ENCODE measurements at regions not wholly inside any gene's neighbourhood (a gene's known extent, or its start where the extent isn't known, plus 50 kb on each side); places are given as distances from the start of the nearest gene placed in this dataset.
"Not testable (repeated sequence)": the region's sequence is repeated elsewhere in the genome, so short reads cannot be mapped to it uniquely, and the experiment has no call there.

DNA sequence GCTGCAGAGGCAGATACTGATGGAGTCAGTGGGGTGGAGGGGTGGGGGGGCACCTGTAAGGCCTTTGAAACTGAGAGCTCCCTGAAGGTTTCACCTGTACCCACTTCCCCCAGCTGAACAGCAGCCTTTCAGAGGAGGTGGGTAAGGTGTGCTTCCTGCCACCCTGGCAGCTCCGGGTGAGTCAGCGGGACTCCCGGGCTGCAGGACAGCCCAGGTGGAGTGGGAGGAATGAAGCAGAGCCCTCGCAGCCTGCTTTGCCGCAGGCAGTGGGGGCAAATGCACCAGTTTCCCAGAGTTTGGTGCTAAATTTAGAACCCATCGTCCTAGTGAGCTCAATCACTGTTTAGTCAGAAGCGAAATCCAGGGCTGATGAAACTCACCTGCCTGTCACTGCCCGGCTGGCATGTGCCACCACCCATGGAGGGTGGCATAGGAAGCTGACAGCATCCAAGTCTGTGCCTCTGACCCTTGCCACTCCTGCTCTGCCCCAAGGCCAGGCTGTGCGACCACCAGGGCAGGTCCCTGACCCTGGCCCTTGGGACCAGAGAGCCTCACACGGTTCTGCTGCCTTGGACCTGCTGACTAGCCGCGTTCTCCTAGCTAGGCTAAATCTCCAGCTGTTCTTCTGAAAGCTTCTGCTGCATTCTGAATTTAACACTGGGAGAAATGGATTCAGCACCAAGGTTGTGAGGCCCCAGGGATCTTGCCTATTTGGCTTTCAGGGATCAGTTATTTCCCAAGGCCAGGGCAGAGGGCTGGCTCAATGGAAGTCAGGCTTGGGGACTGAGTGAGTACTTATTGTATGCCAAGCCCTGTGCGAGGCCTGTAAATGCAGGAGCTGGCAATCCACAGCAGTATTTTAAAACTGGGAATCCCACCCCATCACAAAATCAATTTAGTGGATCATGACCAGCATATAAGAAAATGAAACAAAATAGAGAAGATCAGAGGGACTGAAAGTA, 67.3 kb upstream of the RASGRF1 start:
- no peak for DNase-seq (ENCODE audit: low spot score)

DNA sequence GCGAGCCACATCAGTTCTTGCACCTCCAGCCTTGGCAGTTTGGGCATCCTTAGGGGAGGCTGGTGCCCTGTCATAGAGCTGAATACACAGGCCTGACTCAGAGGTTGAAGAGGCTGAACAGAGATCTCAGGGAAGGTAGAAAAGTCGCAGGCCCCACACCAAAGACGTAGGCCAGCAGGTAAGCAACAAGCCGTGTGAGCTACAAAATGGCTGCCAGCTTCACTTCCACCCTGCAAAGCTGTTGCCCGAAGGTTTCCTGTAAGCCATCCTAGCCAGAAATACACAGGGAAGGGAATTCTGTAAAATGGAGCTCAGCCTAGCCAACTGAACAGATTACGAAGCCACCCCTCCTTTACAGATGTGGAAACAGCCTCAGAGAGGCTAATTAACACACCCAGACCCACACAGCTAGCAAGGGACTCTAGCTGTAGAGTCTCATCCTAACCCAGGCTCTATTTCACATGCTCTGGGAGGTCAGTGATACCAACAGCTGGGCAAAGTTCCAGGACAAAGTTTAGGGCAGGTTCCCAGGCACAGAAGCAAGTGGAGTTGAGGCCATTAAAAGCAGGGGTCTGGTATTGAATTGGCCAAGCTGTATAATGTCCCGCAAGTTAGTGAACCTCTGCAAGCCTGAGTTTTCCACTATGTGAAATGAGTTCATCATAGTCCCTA, 66.3 kb upstream of the RASGRF1 start:
- no peak for DNase-seq (ENCODE audit: low spot score)

DNA sequence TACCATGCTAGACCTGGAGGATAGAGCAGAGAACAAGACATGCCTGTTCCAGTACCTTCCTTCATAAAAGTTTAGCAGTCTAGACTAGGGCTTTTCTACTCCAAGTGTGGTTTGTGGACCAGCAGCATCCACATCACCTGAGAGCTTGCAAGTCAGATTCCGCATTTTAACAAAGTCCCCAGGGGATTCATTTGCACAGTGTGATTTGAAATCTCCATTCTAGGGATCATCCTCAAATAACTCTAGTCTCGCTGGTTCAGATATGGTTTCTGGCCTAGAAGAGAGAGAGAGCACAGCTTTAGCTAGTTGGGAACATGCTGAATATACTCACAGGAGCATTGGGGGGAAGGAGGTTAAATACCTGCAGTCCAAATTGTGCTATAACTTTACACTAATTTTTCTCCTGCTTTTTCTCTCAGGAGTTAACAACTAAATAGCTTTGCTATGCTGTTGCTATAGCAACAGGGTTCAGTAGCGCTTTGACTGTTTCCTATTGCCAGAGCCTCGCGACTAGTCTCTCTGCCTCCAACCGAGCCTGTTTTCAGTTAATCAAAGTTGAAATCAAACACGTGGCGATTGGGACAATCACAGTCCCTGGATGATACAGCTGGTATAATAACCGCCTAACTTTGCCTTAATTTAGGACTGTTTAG, 64.0 kb upstream of the RASGRF1 start:
- DNase-seq (ENCODE audit: low spot score) = peak; percentile 28

DNA sequence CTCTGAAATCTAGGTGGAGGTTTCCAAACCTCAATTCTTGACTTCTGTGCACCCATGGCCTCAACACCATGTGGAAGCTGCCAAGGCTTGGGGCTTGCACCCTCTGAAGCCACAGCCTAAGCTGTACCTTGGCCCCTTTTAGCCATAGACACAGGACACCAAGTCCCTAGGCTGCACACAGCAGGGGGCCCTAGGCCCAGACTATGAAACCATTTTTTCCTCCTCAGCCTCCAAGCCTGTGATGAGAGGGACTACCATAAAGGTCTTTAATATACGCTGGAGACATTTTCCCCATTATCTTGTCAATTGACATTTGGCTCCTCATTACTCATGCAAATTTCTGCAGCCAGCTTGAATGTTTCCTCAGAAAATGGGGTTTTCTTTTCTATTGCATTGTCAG, 53.7 kb upstream of the RASGRF1 start:
- not testable (repeated sequence) for DNase-seq (ENCODE audit: low spot score)

DNA sequence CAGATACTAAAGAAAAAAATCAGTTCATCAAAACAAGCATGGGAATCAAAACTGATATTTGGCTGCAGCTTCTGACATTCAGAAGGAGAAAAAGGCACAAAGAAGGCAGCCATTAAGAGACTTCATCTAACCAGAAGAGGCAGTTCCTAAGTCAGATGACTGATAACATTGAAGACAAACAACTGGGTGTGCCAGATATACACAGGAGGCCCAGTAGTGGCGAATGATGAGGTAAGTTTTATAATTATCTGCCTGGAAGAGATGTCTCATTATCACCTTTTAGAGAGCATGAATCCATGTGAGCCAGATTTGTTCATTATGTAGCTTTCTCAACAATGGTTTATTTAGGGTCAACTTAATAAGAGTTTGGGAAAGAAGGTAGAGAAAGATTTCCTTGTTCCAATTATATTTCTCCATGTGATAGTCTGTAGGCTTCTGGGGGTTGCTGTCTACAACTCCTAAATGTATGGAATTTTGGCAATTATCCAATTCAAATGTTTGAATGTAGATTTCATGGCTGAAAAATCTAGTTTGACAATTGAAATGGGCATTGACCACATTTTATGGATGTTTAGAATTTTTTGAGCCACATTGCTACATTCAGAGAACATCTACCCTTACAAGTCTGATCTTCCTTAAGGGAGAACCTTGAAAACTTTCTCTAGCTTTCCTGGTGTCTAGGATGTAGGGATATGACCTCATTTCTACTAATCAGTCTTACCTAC, 50.4 kb upstream of the RASGRF1 start:
- no peak for DNase-seq (ENCODE audit: low spot score)
